ENCODE measurements at regions not wholly inside any gene's neighbourhood (a gene's known extent, or its start where the extent isn't known, plus 50 kb on each side); places are given as distances from the start of the nearest gene placed in this dataset.

DNA sequence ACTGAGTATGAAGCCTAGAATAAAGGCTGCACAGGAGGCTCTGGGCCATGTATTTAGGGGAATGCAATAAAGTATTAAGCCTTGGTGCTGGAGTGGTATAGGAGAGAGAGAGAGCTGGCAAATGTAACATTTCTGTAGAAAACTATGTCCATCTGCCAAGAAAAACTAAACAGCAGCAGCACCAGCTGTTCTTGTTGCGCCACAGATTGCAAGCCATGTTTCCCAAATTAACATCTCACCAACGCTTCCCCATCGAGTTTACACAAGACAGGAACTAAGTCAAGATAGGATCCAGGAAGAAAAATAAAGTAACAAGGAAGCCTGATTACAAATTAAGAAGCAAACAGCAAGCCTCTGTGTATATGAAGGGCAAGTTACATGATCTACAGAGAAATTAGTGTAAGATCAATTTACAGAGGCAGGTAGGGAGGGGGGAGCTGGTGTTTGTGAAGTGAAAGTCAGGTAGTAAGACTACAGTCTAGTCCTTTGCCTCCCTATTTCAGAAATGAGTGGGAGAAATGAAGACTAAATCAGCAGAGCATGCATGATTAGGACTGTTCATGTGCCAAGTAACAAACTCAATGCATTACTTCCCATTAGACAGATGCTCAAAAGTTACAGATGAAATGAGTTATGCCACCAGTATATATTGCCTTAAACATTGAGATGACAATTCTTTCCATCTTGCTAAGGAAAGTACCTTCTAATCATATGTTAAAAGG, 900.5 kb downstream of the EPHA3 start:
- no peak for FAIRE-seq
- DNase-seq (ENCODE audit: insufficient read length, low spot score), result no peak

DNA sequence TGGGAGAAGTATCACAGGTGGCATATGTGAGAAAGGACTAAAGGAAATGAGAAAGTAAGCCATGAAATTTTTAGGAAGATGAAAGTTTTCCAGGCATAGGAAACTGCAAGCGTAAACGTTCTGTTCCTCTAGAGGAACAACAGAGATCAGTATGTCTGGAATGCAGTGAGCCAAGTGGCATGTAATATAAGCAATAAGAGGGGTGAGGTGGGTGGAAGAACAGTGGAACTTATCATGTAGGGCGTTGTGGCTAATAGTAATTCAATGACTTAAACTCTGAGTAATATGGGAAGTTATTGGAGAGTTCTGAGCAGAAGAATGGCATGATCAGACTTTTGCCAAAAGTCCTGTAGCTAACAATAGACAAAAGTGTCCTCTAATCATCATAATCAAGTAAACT, 902.9 kb downstream of the EPHA3 start:
- FAIRE-seq, result no peak

DNA sequence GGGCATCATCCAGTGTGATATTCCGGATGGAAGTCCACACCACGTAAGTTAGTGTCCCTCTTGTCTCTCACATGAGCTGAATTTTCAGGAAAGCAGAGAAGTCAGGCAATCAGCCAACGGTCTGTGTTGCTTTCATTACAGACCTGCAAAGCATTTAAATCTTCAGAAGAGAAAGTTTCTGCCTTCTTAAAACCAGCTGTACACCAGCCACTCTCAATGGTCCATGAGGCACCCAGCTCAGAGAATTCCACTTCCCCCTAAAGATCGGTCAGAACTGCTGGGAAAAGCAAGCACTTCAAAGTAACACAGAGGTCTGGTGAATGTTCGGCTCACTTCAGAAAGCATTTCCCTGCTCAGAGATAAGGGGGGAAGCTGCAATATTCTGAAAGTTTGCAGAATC, 903.7 kb downstream of the EPHA3 start:
- DNase-seq (ENCODE audit: insufficient read length, low spot score) (no peak), FAIRE-seq (no peak)

More for the DNA sequence above, 902.9 kb downstream of the EPHA3 start:
- DNase-seq (ENCODE audit: insufficient read length, low spot score), result no peak

DNA sequence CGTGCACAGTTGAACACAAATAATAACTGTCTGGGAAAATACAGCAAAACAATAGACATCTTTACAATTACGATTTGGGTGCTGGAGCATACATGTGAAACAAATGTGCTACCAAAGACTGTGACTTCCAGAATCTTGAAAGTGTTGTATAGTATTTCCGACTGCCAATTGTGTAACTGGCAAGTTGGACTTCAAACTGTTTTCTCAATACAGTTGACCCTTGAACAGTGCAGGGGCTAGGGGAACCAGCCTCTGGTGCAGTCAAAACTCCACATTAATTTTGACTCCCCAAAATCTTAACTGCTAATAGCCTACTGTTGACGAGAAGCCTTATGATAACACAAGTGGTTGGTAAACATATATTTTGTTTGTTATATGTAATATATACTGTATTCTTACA, 904.2 kb downstream of the EPHA3 start:
- DNase-seq (ENCODE audit: insufficient read length, low spot score) (no peak), FAIRE-seq (no peak)

DNA sequence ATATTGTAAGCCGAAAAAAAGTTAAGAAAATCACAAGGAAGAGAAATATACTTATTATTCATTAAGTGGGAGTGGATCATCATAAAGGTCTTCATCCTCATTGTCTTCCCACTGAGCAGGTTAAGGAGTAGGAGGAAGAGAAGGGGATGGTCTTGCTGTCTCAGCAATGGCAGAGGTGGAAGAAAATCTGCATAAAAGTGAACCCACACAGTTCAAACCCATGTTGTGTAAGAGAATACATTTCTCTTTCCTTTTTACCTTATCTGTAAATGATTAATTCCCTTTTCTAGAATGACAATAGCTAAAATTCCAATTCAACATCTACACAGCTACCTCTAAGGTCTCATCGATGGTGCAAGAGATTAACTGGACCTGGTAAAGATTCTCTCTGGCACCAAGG, 904.6 kb downstream of the EPHA3 start:
- DNase-seq (ENCODE audit: insufficient read length, low spot score) (no peak), FAIRE-seq (no peak)

DNA sequence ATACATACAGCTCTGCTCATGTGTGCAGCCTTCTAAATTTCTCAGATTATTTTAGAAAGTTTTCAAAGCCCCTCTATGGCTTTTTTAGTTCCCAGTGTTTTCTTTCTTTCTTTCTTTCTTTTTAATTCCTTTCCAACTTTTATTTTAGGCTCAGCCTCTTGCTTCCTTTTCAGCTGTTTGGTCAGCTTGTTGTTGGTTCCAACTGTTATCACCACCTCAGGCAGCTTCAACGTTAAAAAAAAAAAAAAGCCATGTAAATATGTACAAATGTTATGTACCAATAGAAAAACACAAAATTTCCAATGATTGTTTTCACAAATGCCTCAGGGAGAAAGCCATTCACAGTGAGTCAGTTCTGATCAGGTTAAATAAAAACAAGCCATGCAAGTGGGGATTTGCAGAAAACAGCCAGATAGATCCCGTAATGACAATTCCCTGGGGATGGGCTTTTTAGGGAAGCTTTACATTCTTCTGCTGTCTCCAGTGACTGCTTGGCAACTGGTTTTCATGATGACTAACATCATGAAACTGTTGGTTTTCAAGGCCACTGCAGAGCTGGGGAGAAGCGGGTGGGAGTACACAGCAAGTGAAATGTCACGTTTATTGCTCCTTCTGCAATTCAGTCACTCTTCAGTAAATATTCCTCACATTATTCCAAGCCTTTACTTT, 908.4 kb downstream of the EPHA3 start:
- DNase-seq (ENCODE audit: insufficient read length, low spot score), result no peak
- FAIRE-seq, result no peak

DNA sequence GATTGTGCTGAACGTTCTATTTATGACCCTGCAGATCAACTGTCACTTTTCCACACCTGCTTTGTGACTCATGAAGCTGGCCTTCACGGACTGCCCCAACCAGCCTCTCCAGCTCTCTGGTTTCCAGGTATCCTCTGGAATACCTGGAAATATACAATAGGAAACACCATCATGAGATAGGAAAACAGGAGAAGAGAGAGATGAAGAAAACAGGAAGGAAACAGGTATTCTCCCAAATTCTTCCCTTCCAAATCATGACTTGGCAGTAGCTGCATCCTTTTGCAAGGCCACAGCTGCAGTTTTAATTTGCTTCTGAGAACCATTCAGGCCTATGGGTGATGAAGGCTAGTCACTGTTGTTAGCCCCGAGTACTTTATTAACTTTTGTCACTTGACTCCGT, 909.1 kb downstream of the EPHA3 start:
- FAIRE-seq (no peak), DNase-seq (ENCODE audit: insufficient read length, low spot score) (no peak)

DNA sequence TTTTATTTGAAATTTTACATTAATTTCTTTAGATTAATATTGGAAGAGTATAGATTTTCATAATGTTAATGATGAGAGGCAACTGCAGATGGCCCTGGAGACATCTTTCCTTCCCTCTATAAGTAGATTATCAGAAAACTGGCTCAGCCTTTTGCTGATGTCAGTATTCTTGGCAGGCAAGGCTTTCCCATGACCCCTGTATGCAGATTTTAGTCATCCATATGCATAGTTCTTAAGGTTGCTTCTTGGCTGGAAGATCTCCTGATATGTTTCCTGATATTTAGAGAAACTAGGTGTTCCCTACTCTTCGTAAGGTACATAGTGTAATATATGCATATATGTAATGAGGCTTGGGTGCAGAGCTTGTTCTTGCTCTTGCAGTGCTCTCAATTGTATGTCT, 911.4 kb downstream of the EPHA3 start:
- FAIRE-seq (no peak), DNase-seq (ENCODE audit: insufficient read length, low spot score) (no peak)

DNA sequence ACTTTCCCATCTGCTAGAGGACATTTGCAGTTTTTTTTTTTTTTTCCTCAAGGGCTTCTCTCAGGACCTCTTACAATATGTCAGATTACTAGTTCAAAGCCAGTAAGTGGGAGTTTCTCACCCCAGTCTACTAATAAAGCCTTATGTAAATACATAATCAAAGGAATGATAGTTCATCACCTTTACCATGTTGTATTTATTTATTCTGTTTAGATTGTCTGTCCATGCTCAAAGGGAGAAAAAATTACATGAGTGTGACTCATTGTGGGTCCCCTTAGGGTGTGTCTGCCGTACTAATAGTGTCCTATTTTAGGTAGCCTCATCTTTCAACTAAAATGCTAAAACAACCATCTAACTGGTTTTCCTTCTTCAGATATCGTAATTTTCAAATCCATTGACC, 917.6 kb downstream of the EPHA3 start:
- no peak for FAIRE-seq
- DNase-seq (ENCODE audit: insufficient read length, low spot score), result no peak

DNA sequence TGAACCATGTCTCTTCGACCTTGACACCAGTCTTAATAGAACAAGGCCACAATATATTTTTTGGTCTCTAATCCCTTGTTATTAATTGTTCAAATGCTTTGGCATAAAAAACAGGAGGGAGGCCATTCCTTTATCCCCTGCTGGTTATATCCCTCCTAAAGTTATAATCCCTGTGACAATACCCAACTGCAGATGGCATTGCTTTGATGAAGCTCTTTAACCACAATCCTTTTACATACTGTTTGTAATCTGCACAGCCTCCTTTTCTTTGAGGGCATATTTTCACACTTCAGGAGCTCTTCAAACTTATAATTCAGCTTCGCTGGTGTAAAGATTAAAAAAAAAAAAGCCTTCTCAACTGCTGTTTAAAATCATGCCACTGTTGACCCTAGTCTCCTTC, 919.0 kb downstream of the EPHA3 start:
- DNase-seq (ENCODE audit: insufficient read length, low spot score), result no peak
- no peak for FAIRE-seq

DNA sequence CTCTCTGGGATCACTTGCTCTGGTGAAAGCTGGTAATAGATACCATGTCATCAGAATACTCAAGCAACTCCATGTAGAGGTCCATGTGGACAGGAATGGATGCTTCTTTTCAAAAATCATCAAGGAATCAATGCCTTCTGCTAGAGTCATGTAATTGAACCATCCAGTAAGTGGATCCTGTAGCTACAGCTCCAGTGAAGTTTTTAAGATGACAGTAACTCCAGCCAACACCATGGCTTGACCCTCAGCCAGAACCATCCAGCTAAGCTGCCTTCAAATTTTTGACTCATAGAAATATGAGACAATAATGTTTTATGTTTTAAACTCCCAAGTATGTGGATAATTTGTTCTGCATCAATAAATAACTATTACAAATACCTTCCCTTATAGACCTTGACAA, 923.7 kb downstream of the EPHA3 start:
- FAIRE-seq, result no peak
- no peak for DNase-seq (ENCODE audit: insufficient read length, low spot score)

DNA sequence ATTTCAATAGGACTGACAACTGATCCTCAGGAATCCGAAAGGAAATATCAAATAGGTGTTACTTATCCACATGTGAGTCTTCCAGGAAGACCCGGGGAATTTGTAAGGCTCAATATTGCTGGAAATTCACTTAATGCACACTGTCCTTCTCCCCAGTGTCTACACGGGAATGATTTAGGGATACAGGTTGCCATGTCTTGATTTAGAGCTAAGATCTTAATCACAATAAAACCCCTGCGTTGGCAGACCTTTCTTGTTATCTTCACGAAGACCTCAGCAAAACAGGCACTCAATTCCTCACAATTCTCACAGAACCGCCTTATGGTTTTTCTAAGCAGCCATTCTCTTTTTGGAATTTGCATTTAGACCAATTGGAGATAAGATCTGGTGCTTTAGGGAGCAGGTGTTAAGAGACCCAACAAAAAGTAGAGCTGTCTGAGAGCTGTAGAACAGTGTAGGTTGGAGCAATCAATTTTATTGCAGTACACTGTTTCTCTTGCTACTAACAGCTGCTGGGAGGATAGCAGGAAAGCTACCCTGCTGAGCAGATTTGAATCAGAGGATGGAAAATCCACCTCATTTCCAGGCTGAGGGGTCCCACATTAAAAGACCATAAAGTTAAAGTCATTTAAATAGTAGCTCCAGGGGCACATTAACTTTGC, 925.7 kb downstream of the EPHA3 start:
- FAIRE-seq, result no peak
- DNase-seq (ENCODE audit: insufficient read length, low spot score), result no peak

DNA sequence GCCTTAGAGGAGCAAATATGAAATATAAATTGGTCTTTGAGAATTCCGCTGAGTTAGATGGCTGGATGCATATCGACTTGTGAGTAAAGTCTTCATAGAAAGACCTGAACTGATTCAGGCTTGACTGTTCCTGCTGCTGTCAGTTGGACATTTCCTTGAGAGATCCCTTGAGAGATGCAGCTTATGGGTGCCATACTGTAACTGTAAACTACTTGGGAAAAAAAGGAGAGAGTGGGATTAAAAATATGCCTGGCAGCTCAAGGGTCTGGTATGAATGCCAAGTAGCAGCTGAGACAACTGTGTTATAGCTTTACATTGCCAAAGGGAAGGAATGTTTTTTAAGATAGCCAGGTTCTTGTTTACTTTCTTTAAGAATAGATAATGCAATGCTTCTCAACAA, 926.6 kb downstream of the EPHA3 start:
- FAIRE-seq, result no peak

DNA sequence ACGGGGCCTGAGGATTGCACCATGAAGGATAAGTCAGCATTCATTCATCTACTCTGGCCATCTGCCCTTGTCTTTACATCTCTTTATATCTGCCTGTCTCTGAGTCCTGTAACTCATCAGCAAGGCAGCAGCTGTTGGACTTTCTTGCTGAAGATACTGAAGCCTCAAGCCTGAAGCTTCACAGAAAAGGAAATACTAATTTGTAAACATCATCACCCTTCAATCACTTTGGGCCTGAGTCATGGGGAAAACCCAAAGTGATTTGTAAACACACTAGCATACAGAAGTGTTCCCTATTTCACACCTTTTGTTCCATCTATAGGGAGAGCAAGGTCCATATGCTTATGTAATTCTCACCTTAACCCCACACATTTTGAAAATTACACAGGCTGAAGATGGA, 928.2 kb downstream of the EPHA3 start:
- DNase-seq (ENCODE audit: insufficient read length, low spot score), result no peak
- no peak for FAIRE-seq

More for the DNA sequence above, 926.6 kb downstream of the EPHA3 start:
- DNase-seq (ENCODE audit: insufficient read length, low spot score), result no peak

DNA sequence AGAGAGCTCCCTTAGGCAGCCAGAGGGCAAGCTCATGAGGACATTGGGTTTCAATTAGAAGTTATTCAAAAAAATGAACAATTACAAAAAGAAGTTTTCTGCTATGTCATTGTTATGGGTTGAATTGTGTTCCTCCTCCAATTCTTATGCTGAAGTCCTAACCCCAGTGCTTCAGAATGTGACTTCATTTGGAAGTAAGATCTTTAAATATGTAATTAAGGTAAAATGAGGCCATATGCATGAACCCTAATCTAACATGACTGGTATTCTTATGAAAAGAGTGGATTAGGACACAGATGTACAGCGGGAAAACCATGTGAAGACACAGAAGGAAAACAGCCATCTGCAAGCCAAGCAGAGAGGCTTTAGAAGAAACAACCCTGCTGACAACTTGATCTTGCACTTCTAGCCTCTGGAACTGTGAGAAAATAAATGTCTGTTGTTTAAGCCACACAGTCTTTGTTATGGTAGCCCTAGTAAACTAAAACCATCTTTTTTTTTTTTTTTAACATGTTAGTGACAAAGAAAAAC, 929.6 kb downstream of the EPHA3 start:
- DNase-seq (ENCODE audit: insufficient read length, low spot score) (no peak), FAIRE-seq (no peak)

DNA sequence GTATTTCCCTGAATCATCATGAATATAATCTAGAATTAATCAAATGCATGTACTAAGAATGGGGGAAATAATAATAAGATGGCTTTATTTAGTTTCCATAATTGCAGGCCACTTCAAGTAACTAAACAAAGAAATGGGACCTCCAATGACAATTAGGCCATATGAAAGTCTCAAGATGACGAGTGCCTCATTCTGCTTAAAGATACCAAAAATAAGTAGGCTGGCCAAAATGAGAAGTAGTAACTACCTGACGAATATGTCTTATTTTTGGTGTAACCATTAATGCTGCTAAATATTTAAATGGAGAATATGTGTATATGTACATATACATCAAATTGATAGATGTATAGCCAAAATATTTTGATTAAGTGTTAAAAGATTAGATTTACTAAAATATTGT, 932.6 kb downstream of the EPHA3 start:
- FAIRE-seq (no peak), DNase-seq (ENCODE audit: insufficient read length, low spot score) (no peak)

DNA sequence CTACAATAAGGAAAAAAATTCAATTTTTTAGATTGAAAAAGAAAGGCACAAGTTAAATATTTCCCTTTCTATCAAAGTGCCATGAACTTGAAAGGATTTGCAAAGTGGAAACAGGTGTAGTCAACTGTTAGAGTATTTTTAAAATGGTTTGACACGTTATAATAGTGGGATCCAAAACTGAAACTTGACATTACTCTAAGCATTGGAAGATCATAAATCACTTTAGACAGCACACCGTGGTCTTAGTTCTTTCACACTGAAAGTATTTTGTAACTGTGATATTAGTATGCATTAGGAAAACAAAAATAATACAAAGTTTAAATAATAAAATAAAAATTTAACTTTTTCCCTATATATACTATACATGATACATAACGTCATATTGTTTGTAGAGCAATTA, 933.1 kb downstream of the EPHA3 start:
- no peak for FAIRE-seq
- DNase-seq (ENCODE audit: insufficient read length, low spot score), result no peak

DNA sequence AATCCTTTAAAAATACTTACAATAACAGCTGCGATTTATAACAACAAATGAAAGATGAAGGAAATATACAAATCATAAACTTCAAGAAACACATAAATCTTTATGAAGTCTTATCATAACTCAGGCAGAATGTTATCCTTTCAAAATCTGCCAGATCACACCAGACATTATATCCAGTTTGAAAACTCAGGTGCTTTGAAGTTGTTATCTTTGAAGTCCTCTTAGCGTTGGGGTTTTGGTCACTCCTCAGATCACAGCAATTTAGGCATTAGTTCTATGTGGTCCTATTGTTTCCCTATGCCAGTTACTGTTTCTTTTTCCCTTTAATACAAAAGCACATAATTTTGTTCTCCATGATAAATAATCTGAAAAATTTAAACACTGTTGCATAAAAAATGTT, 934.6 kb downstream of the EPHA3 start:
- no peak for FAIRE-seq

DNA sequence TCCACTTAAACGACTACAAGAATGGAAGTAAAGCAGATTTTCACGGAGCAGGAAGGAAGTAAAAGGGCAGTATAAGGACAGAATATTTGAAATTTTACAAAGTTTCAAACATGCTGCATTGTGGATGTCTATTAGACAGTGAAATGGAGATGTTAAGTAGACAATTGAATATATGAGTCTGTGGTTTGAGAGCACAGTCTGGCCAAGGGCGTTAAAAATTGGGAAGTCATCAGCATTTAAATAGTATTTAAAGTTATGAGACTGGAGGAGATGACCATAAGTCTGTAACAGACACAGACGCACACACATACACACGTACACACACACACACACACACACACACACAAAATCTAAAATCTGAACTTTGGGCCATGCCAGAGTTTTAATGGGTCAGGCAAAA, 935.9 kb downstream of the EPHA3 start:
- FAIRE-seq (no peak), DNase-seq (ENCODE audit: insufficient read length, low spot score) (no peak)

More for the DNA sequence above, 934.6 kb downstream of the EPHA3 start:
- no peak for DNase-seq (ENCODE audit: insufficient read length, low spot score)

DNA sequence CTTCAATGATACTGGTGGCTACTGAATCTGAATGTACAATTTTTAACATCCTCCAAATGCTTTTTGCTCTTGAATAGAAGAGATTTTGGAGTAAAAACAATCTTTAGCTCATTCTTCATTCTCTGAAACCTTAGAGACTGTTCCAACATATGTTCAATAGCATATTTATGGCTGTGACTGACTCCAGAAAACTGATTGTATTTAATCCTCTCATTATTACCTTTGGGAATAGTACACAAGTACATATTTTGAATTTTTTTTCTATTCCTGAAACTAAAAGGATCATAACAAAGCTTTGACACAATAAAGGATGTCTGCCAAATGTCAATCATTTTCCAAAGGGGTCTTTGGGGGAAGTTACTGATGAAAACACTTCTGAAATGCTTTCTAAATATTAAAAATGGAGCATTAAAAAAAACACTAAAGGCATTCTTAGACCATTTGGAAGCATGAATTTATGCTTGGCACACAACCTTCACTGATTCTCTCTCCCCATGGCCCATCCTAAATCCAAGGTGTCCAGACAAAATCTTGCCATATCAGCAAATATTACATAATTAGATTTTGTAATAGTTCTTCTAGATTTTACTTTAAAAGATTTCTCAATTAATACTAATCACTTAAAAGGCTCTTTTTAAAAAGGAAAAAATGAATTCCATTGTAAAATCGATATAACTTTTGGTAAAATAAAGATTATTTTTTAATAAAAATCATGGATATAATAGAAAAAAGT, 936.8 kb downstream of the EPHA3 start:
- DNase-seq (ENCODE audit: insufficient read length, low spot score), result no peak
- FAIRE-seq, result no peak

DNA sequence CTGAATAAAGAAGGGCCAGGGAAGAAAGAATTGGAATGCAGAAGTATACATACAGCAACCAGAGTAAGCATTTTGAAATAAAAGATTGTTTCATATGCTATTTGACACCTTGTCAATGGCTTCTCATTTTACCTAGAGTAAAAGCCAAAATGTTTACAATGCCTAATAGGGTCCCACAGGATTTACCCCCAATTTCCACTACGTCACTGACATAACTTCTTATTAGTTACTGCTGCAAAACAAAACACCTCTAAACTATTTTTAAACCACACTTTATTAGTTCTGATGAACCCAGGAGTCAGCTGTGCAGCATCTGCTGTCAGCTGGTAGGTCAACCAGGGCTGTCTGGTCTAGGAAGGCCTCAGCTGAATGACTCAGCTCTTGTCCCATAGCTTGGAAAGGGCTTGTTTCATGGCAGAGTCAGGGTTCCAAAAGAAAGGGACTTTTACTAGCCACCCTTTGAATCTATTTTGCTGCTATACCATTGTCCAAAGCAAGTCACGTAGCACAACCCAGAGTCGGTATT, 945.1 kb downstream of the EPHA3 start:
- FAIRE-seq, result no peak
- DNase-seq (ENCODE audit: insufficient read length, low spot score), result no peak

Measured in GM19239 (cell line).